HG03469 (cell line): ENCODE measurements at regions not wholly inside any gene's neighbourhood (a gene's known extent, or its start where the extent isn't known, plus 50 kb on each side); places are given as distances from the start of the nearest gene placed in this dataset.
"Not testable (repeated sequence)": the region's sequence is repeated elsewhere in the genome, so short reads cannot be mapped to it uniquely, and the experiment has no call there.

ENCODE experiments used
- ATAC-seq: cut with Tn5 transposase; IDR thresholded peaks from one replicate; pipeline ENCODE4 v1.9.1; 2021; ENCODE audit warnings: mild to moderate bottlenecking, moderate library complexity, moderate number of reproducible peaks; ENCODE audit not compliant: unreplicated experiment

GRCh38 chr2:34533585-34534183, 934.6 kb upstream of the FAM98A start:
- no peak for ATAC-seq

- ATAC-seq, result no peak
Measured at GRCh38 chr2:34529965-34530364, 930.9 kb upstream of the FAM98A start.

- no peak for ATAC-seq
Measured at GRCh38 chr2:34523958-34524514, 924.9 kb upstream of the FAM98A start.

GRCh38 chr2:34519659-34520058, 920.6 kb upstream of the FAM98A start:
- ATAC-seq, result no peak

- ATAC-seq, result no peak
Measured at GRCh38 chr2:34498561-34498960, 899.5 kb upstream of the FAM98A start.

GRCh38 chr2:34494192-34494591, 895.1 kb upstream of the FAM98A start:
- ATAC-seq, result not testable (repeated sequence)

GRCh38 chr2:34492561-34493455, 893.7 kb upstream of the FAM98A start:
- no peak for ATAC-seq

GRCh38 chr2:34486965-34487364, 887.9 kb upstream of the FAM98A start:
- ATAC-seq, result no peak

GRCh38 chr2:34481542-34481941, 882.4 kb upstream of the FAM98A start:
- ATAC-seq, result no peak

GRCh38 chr2:34480366-34480765, 881.3 kb upstream of the FAM98A start:
- ATAC-seq, result no peak

- no peak for ATAC-seq
Measured at GRCh38 chr2:34475156-34475555, 876.1 kb upstream of the FAM98A start.

- ATAC-seq, result no peak
Measured at GRCh38 chr2:34474646-34475045, 875.5 kb upstream of the FAM98A start.

GRCh38 chr2:34447097-34447496, 848.0 kb upstream of the FAM98A start:
- no peak for ATAC-seq

GRCh38 chr2:34423301-34423700, 824.2 kb upstream of the FAM98A start:
- ATAC-seq, result no peak

- no peak for ATAC-seq
Measured at GRCh38 chr2:34419856-34420255, 820.8 kb upstream of the FAM98A start.

- ATAC-seq, result no peak
Measured at GRCh38 chr2:34416856-34417255, 817.8 kb upstream of the FAM98A start.

- ATAC-seq, result no peak
Measured at GRCh38 chr2:34414856-34415255, 815.8 kb upstream of the FAM98A start.

GRCh38 chr2:34408100-34408499, 809.0 kb upstream of the FAM98A start:
- ATAC-seq, result no peak

GRCh38 chr2:34403512-34403911, 804.4 kb upstream of the FAM98A start:
- ATAC-seq, result no peak

GRCh38 chr2:34402376-34402775, 803.3 kb upstream of the FAM98A start:
- ATAC-seq, result no peak

GRCh38 chr2:34401186-34401585, 802.1 kb upstream of the FAM98A start:
- ATAC-seq, result no peak

- no peak for ATAC-seq
Measured at GRCh38 chr2:34388446-34388845, 789.3 kb upstream of the FAM98A start.
